Uterus (tissue), 2 donors: ENCODE measurements at regions not wholly inside any gene's neighbourhood (a gene's known extent, or its start where the extent isn't known, plus 50 kb on each side); places are given as distances from the start of the nearest gene placed in this dataset.
"Not testable (repeated sequence)": the region's sequence is repeated elsewhere in the genome, so short reads cannot be mapped to it uniquely, and the experiment has no call there.

Source experiments
- CTCF ChIP-seq, 4 experiments: fragments of 200-600 bp in 2 of 4; fragments of 450-650 bp in 2 of 4; sonication (generic) in 2 of 4; IDR thresholded peaks; one replicate each; pipeline ENCODE4 v1.5.1; 2016 to 2019; ENCODE audit warnings: antibody characterized with exemption in 4 of 4, mild to moderate bottlenecking in 2 of 4, moderate library complexity in 1 of 4
- POLR2A ChIP-seq, 2 donors: fragments of 450-650 bp; IDR thresholded peaks; one replicate each; pipeline ENCODE4 v1.6.1; 2016; ENCODE audit warnings: antibody characterized with exemption in 2 of 2, mild to moderate bottlenecking in 1 of 2, moderate library complexity in 1 of 2

- TF ChIP-seq CTCF, POLR2A (IDR thresholded peaks at IDR 0.05): not testable (repeated sequence)
Observed at GRCh38 chr7:56352576-56352975, 236.4 kb upstream of the NUPR2 start.
